SKM-1 (cell line): ENCODE measurements at regions not wholly inside any gene's neighbourhood (a gene's known extent, or its start where the extent isn't known, plus 50 kb on each side); places are given as distances from the start of the nearest gene placed in this dataset.

ENCODE experiments used
- DNase-seq: peaks from one replicate; lab custom pipeline; 2025; ENCODE audit not compliant: unreplicated experiment; lab: John Stamatoyannopoulos, UW

DNA sequence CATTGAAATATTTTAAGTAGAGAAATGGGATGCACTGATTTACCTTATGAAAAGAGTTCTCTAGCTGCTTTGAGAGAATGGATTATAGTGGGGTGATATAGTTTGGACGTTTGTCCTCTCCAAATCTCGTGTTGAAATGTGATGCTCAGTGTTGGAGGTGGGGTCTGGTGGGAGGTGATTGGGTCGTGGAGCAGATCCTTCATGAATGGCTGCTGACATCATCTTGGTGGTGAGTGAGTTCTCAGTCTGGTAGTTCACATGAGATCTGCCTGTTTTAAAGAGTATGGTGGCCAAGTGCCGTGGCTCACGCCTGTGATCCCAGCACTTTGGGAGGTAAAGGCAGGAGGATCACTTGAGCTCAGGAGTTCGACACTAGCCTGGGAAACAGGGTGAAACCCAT is 58.7 kb upstream of the SH3RF3 start:
- DNase-seq, result no peak

DNA sequence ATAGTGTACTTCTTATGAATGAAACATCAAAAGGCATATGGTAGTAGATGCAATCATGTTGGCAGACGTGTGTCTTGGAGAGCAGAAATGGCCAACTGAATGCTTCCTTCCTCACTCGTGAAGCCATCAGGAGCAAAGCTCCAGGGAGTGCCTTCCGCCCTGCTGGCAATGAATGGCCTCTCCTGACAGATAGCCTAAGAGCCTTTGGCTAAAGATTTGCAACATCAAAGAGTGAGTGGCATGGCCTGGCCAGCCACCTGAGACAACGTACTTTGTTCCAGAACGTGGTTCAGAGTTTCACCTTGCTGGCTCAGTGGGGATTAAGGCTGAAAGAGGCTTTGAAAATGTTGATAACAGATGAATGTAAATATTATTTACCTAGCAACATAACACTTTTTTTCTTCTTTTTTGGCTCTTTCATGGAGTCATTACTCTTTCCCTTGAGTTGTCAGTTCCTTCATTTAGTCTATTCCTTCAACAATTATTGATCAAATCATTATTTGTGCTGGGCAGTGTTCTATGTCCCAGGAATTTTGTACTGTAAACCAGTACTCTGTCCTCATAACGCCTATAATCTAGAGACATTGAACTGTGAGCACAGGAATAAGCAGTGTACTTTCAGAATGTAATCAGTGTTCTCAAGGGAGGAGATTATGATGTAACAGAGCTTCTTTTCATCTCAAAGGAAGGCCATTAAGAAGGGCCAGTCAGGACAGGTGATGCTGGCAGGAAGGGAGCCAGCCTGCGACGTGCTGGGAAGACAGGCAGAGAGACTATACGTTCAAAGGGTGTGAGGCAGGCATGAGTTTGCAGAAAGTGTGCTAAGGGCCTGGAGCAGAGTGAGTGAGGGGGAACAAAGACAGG is 59.4 kb upstream of the SH3RF3 start:
- no peak for DNase-seq

DNA sequence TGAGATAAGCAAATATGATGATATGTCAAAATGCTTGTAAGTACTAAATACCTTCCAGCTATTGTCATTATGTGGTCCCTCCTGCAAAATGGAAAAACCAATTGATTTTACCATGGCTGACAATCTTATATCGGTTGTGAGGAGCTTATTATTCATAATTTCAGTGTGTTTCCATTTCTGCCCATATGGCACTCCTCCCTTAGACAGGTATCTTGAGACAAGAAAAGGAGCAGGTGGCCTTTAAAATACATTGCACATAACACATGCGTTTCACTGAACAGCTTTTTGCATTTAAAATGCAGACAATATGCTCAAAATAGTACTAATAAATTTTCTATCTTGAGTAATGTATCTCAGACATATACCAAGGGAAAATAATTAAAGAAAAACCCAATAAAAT is 60.2 kb upstream of the SH3RF3 start:
- DNase-seq, result no peak

DNA sequence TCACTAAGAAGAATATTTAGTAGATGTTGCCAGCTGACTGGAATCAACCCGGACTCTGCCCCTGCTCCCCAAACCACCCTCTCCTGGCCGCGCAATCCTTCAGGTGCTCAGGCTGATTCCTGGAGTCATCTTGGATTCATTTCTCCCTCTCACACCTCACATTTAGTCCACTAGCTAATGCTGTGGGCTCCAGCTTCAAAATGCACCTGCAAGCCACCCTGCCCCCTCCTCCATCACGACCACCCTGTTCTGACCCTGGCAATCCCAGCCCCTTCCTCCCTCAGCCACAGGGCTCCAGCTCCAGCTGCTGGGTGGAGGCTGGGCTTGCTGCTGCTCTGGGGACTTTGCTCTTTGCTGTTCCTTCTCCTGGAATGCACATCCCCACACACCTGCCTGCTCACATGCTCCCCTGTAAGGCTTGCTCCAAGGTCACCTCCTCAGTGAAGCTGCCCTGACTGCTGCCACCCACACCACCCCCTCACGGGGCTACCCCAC is 61.3 kb upstream of the SH3RF3 start:
- DNase-seq, result no peak

DNA sequence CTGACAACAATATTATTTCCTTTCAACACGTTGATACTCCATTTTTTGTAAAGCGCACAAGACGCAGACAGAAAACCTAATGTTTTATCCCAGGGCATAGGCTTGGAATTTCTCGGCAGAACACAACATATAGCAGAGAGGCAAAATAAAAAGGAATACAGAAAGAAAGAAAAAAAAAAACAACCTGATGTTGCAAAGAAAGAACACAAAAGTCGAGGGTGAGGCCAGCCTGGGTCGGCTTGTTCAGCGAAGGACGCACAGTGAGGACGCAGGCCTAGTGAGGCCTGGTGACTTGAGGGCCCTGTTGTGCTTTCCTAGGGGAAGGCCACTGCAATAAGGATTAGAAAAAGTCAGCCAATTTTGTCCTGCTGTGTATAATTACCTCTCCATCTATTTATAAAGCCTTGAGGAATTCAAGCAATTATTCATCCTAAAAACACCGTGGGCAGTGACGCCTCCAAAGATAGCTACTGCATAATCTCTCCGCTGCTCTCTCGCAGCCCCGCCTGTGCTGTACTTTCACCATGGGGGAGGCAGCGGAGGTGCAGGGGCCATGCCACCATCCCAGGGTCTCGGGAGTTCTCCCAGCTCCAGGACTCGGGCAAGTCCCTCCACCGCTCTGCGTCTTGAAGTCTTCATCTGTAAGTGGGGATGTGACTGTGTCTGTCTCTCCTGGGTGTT is 61.9 kb upstream of the SH3RF3 start:
- no peak for DNase-seq

DNA sequence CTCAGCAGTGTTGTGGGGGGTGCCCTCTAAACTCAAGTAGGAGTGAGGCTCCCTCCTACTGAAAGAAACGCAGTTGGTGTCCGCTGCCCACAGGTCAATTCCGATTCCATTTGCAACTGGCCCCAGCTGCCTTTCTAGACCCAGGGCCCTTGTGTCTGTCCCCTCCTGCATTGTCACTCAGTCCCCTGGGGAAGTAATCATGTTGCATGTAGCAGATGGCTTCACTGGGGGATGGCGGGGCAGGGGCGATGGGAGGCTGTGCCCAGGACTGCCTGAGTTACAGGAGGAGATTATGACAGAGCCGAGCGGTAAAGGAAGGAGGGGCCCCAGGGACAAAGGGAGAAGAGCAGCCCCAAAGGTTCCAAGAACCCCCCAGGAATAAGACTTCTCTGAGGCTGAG is 62.5 kb upstream of the SH3RF3 start:
- DNase-seq, result no peak

DNA sequence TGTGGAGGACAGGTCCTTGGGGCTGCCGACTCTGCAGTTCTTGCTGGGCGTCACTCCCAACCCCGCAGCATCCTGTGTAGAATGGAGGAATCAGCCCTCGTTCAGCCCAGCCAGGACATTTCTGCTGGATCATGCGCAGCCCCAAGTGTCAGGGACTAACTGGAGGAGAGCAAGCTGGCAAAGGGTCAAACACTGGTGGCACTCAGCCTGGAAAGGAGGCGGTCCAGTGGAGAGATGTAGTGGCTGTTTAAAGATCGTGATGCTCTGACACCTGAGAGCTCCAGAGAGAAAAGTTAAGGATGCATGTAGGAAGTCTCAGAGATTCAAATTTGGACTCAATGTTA is 63.6 kb upstream of the SH3RF3 start:
- no peak for DNase-seq

DNA sequence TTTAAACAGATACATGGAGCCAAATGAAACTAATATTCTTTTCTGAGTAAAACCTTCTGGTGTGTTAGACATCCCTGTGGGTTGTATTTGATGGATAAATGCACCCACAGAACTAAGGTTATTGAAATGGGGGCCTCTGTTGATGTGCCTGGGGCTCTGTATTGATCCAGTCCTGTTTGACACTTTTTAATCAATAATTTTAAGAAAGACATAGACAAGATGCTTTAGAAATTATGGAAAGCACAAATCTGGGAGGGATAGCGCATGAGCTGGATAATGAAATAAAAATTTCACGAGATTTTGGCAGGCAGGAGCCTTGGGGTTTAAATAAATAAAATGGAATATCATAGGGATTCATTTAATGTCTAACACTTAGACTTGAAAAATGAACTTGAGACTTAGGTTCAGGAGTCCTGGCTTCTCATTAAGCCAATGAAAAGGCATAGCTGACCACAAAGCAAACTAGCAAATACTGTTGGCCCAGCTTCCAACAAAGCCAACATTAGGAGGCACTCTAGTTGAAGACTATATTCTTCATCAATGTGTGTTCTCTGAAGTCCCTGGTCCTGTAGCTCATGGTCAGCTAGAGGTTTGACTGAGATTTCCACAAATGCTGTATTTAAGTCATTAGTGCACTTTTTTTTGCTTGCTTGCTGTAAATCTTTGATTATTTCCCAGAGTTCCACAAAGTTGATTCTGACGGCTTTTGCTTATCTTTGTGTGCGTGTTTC is 64.2 kb upstream of the SH3RF3 start:
- DNase-seq, result no peak

DNA sequence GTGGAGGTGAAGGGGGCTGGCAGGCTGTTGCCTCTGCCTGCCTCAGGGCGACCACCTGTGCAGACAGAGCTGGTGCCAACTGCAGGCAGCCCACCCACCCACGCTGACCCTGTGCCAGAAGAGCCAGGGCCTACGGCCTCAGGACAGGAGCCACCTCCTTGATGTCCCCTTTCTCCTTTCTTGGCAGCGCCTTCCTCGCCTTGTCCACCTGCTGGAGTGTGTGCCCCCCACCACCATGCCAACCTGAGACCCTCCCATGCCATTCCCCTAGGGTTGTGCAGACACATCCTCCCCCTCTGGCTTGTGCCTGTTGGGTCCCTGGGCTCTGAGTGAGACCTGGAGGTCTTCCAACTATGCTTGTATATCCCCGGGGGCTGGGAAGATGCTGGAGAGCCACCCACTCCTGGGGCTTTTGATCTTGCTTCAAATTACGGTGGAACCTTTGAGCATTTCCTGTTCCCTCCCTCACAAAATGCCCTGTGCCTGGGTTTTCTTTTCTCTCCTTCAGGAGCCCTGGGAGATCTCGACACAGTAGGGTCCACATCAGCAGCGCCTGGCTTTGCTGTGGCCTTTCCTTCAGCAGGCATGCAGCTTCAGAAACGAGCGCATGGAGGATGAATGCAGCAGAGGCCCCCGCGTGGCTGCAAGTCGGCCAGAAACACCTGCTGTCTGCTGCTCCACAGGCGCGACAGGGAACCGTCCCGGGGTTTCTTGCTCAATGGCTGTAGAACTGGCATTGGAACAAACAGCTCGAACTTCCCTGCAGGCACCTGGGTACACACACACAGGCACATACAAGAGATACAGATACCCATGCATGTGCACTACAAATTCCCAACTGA is 65.9 kb upstream of the SH3RF3 start:
- DNase-seq, result no peak

DNA sequence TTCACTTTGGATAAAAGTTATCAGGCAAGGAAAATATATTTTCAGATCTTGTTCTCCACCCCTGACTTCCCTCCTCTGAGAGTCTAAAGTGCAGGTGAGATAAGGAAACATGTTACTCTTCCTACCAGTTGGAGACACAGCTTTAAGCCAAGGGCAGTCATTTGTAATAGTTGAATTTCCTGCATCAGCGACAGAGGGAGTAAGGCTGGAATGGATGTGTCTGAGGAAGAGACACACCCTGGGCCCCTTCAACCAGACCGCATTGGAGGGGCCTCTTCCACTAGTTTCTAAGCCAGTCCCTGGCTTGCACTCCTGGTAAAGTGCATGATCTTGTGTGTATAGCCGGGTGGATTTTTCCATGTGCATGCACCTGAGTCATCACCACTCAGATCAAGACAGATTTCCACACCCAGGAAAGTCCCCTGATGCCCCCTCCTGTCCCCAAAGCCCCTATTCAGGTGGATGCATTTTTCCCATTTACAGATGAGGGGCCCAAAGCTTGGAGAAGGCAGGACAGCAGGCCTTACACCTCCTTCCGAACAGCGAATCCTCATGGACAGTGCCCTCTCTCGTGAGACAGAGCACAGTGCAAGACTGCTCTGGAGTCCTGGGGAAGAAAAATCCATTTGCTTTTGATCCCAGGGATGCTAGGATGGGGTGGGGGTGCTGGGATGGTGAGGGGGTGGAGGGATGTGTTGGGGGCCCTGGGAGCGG is 66.7 kb upstream of the SH3RF3 start:
- no peak for DNase-seq

DNA sequence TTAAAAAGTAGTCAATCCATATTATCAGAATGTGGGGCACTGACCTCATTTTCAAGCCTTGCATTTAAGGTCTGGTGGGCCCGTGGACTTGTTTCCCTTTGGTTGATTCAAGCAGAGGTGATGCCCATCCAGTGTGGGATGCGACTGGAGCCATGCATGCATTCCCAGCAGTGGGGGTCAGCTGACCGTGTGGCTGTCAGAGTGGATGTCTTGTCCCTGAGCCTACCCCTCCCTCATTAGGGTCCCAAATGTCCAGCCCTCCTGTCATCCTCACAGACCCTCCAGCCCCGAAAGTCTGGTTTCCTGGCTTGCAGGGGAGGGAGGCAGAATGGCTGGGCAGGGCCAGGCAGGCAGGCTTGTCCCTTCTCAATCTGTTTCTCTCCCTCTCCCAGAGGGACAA is 67.3 kb upstream of the SH3RF3 start:
- DNase-seq, result no peak

DNA sequence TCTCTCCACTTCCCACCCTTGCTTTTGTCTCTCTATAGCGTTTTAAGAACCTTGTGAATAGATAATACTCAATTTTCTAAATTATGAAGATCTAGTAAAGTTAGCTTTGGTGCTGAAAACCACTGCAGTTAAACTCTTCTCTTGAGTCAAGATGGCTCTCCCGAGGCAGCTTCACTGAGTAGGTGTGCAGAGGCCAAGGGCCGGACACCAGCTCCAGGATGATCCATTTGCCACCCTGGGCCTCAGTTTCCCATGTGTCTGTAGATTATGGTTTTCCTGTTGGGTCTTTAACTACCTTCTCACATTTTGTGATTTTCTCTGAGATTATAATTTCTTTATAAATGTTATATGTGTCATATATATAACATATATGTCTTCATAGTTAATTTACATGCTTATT is 68.5 kb upstream of the SH3RF3 start:
- no peak for DNase-seq

DNA sequence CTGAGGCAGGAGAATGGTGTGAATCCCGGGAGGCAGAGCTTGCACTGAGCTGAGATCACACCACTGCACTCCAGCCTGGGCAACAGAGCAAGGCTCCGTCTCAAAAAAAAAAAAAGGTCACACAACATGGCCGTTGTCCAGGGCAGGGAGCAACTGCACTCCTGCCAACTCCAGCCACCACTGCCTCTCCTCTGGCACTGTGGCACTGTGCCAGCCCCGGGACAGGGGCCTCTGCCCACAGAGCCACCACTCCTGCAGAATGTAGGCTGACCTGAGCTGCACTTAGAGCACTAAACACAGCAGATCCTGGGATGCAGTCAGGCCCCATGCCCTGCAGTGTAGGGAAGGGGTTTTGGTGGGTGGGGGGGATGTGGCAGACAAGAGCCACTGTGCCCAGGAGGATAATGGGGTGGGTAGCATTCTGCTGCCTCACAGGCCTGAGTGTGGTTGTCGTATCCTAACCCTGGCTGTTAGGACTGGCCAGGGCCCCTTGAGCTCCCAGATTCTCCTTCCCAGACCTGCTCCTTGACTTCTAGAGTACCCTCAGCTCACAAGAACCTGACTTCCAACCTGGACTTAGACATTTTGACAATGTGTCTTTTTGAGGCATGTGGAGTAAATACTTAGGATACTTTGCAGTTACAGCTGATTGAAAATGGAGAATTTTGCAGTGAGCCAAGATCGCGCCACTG is 69.4 kb upstream of the SH3RF3 start:
- no peak for DNase-seq

DNA sequence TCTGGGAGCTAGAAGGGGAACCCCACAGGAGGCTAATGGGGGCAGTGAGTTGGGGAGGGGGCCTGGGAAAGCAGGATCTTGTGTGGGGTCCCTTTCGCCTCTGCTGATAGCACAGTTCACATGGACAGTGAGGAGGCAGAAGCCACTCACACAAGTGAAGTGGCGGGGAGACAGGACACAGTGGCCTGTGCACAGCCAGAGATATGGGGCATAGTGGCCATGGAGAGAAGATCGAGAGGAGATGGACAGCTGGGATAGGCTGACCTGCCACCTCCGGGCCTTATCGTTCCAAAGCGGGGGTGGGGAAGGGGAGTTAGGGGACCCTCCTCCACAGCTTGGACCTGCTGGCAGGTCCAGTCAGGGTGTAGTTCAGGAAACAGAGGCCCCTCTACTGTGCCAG is 69.8 kb upstream of the EDAR start:
- no peak for DNase-seq

DNA sequence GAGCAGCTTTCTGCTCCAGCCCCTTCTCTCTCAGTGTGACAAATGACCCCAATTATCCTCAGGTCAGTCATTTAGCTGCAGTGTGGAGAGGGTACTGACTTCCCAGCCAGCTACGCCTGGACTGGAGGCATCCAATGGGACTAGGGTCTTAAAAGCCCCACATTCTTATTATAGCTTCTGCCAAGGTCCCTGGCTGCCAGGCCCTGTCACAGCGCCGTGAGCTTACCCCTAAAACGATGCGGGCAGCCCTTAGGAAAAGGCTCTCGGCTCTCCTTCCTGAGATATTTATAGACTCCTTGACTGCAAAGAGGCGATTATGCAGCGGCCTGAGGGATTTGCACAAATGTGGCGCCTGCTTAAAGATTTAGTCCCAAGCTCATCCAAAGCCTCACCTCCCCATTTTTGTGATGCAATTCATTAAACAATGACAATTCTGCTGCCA is 69.2 kb upstream of the EDAR start:
- no peak for DNase-seq

DNA sequence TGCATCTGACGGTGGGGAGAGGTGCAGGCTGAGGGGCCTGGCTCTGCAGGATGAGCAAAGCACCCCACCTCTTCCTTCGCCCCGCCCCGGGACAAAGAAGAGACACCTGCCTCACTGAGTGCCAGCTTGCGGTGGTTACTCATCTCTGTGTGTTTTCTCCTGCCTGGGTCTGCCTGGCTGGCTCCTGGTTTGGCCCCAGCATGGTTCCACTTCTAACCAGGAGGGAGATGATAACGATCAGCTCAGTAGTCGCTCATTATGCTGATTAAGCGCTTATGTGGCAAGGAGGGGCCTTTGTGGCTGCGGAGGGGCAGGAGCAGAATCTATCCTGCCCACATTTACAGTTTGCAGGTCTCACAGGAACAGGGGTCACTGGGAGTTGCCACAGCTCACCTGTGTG is 68.7 kb upstream of the EDAR start:
- DNase-seq, result no peak

DNA sequence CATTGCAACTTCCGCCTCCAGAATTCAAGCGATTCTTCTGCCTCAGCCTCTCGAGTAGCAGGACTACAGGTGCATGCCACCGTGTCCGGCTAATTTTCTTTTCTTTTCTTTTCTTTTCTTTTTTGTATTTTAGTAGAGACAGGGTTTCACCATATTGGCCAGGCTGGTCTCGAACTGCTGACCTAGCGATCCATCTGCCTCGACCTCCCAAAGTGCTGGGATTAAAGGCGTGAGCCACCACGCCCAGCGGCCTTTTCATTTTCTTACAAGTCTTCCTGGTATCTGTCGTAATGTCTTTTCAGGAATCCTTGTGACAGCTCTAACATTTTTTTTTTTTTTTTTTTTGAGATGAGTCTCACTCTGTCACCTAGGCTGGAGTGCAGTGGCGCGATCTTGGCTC is 66.4 kb upstream of the EDAR start:
- no peak for DNase-seq

DNA sequence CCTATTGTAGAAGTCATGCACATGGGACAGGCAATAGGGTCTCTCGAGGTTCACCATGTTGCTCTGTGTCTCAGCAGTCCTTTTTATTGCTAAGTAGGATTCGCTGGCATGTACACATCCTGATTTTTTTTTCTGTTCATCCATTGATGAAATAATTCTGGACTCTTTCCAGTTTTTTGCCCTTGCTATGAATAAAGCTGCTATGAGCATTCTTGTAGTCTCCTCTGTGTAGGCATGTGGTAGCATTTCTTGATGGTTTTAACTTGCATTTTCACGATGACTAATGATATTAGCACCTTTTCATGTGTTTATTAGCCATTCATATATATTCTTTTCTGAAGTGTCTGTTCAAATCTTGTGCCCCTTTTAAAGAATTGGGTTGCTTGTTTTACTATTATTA is 65.8 kb upstream of the EDAR start:
- DNase-seq, result no peak

DNA sequence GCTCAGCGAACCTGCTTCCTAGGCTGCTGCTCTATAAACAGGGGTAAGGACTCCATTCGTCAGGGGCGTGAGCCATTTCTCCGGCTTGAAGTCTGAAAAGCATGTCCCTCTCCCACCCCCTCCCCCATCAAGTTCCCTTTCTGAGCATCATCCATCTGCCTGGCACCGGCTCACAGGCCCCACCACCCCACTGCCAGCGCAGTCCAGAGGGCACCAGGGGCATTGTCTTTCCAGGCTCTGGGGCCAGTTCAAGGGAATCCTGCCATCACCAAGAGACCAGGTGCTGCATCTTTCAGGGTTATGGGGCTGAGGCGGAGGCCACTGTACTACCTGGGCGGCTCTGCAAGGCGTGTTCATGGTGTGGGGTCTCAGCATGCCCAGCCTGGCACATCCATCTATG is 64.7 kb upstream of the EDAR start:
- DNase-seq, result no peak

DNA sequence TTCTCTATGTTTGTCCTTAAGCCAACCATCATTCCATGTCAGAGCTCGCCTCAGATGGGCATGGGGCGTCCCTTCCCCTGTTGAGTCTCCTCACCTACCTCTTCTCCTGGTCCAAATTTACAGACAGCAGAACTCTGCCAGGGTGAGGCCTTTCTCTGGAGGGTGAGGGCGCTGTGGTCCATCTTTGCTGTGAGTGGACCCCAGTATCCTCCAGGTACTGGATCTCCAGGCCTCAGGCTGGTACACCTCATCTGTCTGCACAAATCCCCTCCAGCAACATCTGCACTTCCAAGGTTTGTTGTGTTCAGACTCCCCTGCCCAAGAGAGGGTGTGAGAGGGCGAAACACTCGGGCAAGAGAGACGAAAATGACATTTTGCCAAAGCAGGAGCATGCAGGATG is 63.9 kb upstream of the EDAR start:
- no peak for DNase-seq
